GM21786 (cell line): ENCODE measurements at regions not wholly inside any gene's neighbourhood (a gene's known extent, or its start where the extent isn't known, plus 50 kb on each side); places are given as distances from the start of the nearest gene placed in this dataset.
A peak's percentile ranks its signal among the peaks of the same experiment; 100 is the strongest.
"Not testable (repeated sequence)": the region's sequence is repeated elsewhere in the genome, so short reads cannot be mapped to it uniquely, and the experiment has no call there.

Experiments
- ATAC-seq: cut with Tn5 transposase; IDR thresholded peaks from one replicate; pipeline ENCODE4 v1.9.1; 2021; ENCODE audit not compliant: unreplicated experiment

- no peak for ATAC-seq
These were observed 227.1 kb downstream of the RFPL4B start for GRCh38 chr6:112574190-112574589.

DNA sequence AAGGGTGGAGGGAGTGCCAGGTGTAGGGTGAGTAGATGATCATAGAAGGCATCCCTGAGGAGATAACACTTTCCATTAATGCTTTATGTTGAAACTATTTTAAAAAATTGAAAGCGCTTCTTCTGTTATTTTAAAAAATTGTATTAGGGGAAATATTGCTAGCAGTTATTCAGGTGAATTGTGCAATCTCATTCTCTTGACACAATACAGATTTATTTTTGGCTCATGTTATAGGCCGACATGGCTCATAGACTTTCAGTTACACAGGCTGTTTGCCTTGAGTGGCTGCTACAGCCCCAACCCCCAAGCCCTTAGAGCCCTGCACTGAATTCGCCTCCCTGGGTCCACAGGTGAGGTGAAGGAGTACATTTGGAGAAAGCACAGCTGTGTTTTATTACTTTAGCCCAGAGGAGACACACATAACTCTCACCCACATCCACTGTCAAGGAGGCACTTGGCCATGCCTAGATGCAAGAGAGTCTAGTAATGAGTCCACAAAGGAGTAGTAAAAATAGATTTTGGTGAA is 228.2 kb downstream of the RFPL4B start:
- ATAC-seq, result no peak

DNA sequence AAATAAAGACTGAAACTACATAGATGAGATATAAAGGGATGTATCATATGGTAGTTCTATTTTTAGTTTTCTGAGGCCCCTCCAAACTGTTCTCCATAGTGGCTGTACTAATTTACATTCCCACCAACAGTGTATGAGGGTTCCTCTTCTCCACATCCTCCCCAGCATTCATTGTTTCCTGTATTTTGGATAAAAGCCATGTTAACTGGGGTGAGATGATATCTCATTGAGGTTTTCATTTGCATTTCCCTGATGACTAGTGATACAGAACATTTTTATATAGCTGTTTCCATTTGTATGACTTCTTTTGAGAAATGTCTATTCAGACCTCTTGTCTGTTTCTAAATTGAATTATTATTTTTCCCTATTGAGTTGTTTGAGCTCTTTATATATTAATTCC is 229.3 kb downstream of the RFPL4B start:
- no peak for ATAC-seq

- ATAC-seq, result no peak
These were observed 232.5 kb downstream of the RFPL4B start for GRCh38 chr6:112579601-112580000.

DNA sequence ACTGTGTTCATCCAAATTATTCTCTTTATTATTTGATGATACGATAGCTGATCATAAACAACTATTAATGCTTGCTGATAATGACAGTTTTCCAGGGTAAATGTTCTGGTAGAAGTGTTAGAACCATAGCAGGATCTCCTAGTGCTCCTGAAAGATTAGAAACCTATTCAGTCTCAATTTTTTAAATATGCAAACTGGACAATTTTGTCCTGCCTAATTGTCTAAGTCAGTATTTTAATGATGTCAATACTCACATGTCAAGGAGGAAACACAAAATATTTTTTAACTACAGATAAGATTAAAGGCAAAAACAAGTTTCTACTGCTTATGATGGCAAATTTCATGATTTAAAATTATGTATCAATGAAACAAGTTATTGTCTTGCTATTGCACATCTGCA is 233.9 kb downstream of the RFPL4B start:
- no peak for ATAC-seq

DNA sequence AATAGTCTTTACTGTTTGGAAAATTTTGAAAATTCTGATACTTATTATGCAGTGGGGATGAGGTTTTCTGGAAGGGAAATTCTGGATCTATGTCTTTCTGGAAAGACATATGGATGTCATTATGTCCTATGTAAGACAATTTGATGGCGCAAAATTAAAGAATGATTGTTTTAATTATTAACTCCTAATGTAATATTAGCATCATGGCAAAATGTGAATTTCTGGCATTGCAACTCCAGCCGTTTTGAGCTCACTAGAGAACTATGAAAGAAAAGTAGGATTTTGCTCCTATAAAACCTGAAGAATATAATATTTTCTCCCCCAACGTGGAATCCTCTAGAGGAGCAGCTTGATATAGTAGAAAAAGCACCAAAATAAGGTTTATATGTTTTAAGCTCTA is 243.2 kb downstream of the RFPL4B start:
- no peak for ATAC-seq

GRCh38 chr6:112591329-112591728 is 244.2 kb downstream of the RFPL4B start:
- ATAC-seq, result no peak

GRCh38 chr6:112592159-112592558 is 245.0 kb downstream of the RFPL4B start:
- ATAC-seq, result no peak

GRCh38 chr6:112594886-112595594 is 247.9 kb downstream of the RFPL4B start:
- ATAC-seq, result no peak

DNA sequence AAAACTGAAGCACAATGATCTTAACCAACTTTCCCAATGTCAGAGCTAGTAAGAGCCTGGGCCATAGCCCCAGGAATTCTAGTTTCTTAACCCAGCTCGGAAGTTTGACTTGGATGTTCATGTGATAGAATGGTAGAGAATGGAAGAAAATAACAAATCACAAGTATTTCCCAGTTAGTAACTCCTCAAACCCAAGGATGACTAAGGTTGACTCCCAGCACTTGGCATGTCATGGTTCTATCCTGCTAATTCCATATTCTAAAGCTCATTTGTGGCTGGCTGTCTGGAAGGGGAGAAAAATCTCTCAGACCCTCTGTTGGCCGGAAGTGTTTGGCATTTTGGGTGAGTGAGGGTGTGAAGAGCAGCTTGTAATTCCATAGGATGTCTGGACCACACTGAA is 248.7 kb downstream of the RFPL4B start:
- ATAC-seq, result no peak

DNA sequence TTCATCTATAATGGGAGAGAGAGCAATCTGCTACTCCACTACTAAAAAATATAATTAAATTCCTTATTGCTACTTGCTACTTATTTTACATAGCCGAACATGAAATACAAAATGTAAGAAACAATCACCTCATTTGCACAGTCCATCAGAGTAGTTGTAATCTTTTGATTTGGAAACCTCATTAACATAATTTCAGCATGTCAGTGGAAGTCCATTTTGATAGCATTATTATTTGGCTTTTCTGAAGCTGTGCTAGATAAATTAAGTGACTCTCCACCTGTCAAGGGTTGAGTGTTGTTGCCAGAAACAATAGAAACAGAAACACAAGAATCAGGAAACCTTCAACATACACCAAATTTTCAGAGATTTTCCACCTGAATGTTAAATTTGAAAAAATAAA is 250.0 kb downstream of the RFPL4B start:
- no peak for ATAC-seq

DNA sequence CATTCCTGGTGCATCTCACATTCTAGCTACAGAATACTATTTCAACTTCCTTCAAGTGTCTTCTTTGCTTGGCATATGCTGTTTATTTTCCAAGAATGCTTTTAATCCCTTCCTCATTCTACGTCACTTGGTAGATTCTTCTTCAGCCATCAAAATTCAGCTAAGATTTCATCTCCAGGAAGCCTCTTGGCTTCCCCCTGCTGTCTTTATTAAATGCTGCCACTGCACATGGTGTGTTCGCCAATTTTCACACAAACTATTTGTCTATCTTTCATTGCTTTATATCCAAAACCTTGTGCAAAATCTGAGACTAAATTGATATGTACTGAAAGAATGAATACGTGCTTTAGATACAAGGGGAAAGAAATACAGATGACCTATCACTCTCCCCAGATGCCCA is 253.0 kb downstream of the RFPL4B start:
- no peak for ATAC-seq

GRCh38 chr6:112603726-112604125 is 256.6 kb downstream of the RFPL4B start:
- ATAC-seq, result no peak

DNA sequence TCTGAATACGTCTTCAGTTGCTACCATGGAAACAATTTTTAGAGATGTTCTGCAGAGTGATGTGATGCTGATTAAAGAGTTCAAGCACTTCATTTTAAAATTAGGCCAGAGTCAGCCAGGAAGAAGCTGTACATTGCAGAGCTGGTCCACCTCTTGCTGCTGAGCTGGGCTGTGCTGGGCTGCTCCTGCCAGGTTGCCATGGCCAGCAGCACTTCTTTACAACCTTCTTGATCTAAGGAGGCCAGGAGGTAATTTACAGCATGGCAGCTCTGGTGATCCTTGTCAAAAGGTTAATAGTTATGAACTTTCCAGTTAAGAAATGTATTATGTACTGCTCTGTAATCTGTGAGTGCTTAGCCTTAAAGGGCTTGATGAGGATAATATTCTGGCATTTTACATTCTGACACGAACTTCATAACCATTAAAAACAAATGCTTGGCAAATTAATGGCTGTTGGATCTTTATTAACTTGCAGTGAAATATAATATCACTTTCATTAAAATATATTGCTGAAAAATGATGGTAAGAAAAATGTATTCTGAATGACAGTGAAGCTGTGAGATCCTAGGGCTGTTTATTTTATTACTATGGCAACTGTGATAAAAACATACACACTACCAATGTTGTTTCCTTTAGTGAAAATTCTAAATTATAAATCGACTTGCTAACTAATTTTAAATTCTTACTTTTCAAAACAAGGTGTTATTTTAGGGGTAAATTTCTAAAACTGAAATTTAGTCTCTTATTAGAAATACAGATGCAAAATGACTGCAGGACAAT is 259.7 kb downstream of the RFPL4B start:
- no peak for ATAC-seq

- ATAC-seq, result not testable (repeated sequence)
These were observed 261.8 kb downstream of the RFPL4B start for GRCh38 chr6:112608925-112609324.

GRCh38 chr6:112613410-112613809 is 266.3 kb downstream of the RFPL4B start:
- ATAC-seq, result no peak

DNA sequence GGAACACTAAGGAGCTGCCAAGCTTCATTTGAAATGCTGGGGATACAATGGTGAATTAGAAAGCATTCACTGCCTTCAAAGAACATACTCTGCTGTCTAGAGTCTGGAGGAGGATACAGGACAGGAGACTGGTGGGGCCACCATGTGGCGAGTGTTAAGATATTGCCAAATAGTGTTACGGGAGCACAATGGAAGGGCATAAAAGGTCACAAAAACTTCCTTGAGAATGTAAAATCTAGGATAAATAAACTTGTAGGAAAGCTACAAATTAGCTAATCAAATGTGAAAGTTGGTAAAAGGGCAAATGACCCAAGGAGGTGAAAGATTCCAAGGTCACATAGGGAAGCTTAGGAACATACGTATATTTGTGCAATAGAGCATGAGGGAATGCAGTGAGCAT is 271.7 kb downstream of the RFPL4B start:
- no peak for ATAC-seq

DNA sequence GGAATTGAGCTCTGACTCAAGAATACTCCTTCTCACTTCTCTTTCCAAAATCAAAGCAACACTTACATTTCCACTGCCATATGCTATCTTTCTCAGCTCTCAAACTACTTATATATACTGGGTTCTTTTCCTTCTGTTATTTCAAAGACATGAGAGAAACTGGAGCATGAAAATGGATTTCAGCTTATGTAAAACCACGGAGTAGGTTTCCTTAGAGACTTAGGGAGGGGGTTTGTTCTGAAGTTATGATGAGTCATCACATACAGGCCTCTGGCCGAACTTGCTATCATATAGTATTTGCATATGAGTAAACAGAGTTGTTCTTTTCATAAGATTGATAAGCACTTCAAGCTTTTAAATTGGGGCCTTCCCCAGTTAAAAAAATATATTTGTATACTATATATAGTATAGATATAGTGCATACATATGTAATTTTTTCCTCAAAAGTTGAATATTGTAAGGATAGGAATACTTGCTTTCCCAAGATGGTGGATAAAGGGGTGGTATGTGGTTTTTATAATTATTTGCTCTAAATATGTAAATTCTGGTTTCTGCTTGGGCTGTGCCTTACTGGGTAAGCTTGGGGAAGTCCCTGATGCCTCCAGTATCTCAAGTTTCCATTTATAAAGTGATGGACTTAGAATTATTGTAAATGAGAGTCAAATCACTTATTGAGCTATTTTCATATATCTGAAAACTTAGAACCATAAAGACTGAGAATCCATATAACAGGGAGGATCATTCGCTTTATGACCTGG is 273.9 kb downstream of the RFPL4B start:
- peak; percentile 63 for ATAC-seq

DNA sequence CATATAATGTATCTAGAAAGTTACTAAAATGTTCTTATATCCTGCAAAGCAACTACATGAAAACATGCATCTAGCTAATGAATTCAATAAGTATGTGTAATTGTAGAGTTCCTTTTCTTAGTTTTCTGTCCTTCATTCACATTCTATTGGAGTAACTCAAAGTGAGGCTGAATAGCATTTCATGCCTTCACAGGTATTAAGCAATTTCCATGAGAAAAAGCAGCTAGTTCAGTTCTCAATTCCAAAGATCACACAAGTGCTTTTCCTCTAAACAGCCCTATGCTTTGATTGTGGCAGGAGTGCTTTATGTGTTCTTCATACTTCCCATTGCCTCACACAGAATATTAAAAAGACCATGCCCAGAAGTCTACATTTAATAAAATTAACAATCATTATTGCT is 274.9 kb downstream of the RFPL4B start:
- ATAC-seq, result no peak

GRCh38 chr6:112626468-112627082 is 279.4 kb downstream of the RFPL4B start:
- peak; percentile 62 for ATAC-seq

- ATAC-seq, result no peak
These were observed 287.2 kb downstream of the RFPL4B start for GRCh38 chr6:112634376-112634775.
